HG02763 (cell line): ENCODE measurements at regions not wholly inside any gene's neighbourhood (a gene's known extent, or its start where the extent isn't known, plus 50 kb on each side); places are given as distances from the start of the nearest gene placed in this dataset.
"Not testable (repeated sequence)": the region's sequence is repeated elsewhere in the genome, so short reads cannot be mapped to it uniquely, and the experiment has no call there.

ENCODE experiments used
- ATAC-seq: cut with Tn5 transposase; IDR thresholded peaks from one replicate; pipeline ENCODE4 v1.9.1; 2021; ENCODE audit warnings: mild to moderate bottlenecking, moderate library complexity; ENCODE audit not compliant: unreplicated experiment

DNA sequence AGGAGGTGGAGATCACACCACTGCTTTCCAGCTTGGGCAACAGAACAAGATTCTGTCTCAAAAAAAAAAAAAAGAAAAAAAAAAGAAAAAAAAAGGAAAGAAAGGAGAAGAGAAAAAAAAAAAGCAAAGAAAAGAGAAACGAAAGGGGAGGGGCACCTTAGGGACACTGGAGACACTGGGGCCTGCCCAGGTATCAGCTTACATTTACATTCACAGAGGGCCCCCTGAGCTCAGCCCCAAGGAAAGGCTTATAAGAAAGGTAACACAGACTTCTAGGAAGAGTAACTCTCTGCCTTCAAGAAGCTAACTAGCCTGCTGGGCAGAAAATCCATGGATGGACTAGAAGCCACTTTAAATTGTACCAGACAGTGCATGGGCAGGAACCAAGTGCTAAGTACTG, 108.8 kb downstream of the NPY start:
- no peak for ATAC-seq

DNA sequence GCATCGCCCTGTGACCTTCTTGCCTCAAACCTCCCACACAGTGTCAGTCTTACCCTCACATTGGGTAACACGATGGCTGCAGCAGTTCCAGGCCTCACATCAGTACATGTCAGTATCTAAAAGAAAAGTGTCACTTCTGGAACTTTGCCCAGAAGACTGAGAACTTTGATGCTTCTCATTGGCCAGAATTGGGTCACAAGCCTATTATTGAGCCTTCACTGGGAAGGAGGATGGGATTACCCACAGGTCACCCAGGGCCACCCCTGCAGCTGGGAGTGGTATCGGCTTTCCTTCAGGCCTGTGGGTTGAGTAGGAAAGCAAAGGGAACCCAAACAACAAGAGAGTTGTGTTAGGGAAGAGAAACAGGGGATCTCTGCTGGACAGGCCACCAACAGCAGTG, 111.5 kb downstream of the NPY start:
- ATAC-seq: no peak

DNA sequence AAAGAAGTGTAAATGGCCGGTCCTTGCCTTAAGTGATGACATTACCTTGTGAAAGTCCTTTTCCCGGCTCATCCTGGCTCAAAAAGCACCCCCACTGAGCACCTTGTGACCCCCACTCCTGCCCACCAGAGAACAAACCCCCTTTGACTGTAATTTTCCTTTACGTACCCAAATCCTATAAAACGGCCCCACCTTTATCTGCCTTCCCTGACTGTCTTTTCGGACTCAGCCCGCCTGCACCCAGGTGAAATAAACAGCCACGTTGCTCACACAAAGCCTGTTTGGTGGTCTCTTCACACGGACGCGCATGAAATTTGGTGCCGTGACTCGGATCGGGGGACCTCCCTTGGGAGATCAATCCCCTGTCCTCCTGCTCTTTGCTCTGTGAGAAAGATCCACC, 112.4 kb downstream of the NPY start:
- ATAC-seq: not testable (repeated sequence)

- no peak for ATAC-seq
Measured at GRCh38 chr7:24401628-24402593, 117.9 kb downstream of the NPY start.

- ATAC-seq: no peak
Measured at GRCh38 chr7:24402655-24403054, 118.7 kb downstream of the NPY start.

- ATAC-seq: no peak
Measured at GRCh38 chr7:24403557-24403956, 119.6 kb downstream of the NPY start.

GRCh38 chr7:24404315-24404714, 120.3 kb downstream of the NPY start:
- no peak for ATAC-seq

DNA sequence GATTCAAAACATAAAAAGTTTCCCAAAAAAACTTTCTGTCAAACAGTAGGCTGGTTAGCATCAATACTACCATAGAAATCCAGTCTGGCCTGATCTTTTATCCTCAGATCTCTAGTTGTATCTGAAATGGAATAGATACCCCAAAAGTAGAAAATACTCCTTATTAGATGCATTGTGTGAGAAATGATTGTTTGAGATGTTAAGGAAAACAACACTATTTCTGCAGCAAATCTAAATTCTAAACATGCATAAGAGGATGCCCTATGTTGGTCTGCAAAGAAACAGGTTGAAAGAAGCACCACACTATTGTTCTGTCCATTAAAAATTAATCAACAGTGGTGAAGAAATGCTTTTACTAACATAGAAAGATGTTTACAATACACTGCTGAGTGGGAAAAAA, 121.0 kb downstream of the NPY start:
- ATAC-seq: no peak

DNA sequence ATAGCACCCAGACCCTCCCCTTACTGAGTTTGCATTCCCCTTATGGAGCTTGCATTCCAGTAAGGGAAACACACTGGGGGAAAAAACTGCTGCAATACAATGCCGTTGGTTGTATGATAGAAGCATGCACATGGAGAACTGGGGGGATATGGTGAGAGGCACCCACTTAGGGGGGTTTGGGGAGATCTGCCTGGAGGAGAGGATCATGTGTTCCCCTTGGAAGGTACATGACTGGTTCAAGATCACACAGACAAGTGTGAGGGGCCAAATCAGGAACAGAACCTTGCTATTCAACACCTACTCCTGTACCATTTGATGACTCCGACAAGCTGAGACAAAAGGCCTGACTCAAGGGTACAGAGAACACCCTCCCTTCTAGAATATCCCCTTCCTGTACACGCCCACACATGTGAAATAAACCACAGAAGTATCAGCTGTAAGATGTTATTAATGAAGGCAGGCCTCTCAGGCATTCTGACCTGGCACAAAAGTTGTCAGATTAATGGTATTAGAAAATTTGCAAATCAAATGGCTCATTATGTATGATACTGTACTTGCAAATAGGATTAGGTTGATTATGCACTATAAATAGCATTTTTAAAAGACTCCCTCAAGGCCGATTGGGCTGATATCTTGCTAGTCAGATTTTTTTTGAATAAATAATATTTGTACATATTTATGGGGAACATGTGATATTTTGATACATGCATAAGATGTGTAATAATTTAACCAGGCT, 122.2 kb downstream of the NPY start:
- ATAC-seq: peak; percentile 67

DNA sequence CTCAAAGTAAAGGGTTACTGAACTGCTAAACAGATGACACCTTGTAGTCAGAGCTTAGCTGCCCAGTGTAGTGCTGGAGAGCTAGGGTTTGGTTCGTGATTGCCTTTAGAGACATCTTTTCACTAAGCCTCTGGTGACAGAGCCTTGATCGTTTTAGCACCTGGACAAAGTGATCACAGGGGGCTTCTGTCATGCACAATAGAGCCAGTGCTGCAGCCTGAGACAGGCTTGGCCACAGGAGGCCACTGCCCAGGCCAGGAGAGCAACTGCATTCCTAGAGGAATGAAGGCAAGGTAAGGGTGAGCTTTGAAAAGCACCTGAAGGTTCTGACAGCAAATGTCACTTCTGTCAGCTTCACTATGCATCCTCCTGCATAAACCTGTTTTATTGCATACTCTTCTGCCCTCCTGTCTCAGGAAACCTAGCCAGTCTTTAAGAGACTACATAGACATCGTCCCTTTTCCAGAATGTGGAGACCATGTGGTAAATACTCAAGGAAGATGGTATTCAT, 122.9 kb downstream of the NPY start:
- ATAC-seq: no peak

GRCh38 chr7:24407965-24408364, 124.0 kb downstream of the NPY start:
- no peak for ATAC-seq

- no peak for ATAC-seq
Measured at GRCh38 chr7:24408798-24409430, 124.9 kb downstream of the NPY start.

DNA sequence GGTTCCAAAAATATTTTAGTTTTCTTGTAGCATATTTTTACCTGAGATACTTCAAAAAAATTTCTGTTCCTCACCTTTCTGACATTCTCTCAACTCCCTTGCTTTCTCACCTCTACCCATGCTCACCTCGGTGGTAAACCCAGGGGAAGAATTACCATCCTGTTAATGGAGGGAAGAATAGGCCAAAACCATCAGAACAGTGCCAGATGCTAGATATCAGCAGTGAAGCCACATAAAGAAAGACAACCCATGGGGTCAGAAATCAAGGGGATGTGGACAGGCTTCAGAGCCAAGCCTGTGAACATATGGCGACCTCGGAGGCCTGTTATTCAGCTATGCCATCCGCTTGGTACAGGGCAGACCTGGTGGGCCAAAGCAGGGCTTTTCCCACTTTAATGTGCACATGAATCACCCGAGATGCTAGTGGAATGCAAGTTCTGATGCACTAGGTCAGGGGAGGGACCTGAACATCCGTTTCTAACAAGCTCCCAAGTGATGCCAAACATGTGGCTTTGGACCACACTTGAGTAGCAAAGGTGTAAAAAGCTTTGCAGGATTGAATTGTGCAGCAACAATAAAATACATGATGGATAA, 125.5 kb downstream of the NPY start:
- no peak for ATAC-seq

DNA sequence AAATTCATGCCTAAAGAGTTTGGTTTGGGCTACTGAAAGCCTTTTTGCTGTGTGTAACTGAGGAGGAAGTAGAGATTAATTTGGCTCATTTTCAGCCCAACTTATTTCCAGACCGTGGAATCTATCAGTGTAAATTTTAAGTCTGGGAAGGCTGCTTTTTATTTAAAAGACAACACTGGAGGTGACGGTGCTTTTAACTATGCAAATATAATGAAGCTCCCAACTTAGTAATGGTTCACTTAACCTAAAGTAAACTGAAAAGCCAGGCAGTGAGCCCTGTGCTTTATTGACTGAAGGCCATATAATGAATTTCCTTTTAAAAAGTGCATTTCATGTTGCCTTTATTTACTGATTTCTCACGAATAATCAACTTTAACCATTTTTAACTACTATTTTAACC, 127.2 kb downstream of the NPY start:
- ATAC-seq: no peak

DNA sequence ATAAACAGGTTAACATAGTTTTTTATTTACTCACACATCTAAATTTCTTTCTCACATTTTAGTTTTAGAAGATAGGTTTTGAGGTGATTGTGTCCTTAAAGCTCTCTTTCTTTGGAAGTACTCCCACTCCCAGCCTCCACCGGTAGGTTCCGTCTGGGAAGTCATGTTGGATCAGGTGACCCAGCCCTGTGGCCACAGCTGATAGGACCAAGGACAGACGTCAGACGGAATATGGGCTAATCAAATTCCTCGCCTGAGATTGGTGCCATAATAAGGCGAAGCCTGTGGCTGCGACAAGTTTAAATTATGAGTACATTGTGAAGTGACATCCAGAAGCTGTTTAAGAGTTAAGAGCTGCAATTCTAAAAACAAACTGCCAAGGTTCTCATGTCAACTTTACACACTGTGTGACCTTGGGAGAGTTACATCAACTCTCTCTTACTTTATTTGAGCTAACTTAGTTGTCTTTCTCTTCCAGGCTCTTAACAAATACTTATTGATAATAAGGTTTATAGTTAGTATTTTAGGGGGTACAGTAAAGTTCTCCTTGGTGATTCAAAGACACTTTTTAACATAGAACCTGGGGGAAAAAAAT, 133.6 kb downstream of the NPY start:
- no peak for ATAC-seq

DNA sequence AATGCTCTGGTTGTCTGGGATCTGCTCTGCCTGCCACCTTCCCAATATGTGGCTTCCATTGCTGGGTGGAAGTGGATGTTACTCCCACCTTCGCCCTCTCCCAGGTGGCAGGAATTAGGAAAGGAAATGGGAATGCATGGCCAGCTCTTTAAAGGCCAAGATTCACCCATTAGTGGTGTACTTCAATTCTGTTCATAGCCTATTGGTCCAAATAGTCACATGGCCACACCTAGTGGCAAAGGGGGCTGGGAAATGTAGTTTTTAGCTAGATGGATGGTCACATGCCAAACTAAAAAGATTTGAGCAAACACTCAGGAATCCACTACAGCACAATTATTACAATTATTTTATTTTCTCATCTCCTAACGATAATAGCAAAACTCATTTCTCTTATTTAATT, 135.1 kb downstream of the NPY start:
- ATAC-seq: no peak

DNA sequence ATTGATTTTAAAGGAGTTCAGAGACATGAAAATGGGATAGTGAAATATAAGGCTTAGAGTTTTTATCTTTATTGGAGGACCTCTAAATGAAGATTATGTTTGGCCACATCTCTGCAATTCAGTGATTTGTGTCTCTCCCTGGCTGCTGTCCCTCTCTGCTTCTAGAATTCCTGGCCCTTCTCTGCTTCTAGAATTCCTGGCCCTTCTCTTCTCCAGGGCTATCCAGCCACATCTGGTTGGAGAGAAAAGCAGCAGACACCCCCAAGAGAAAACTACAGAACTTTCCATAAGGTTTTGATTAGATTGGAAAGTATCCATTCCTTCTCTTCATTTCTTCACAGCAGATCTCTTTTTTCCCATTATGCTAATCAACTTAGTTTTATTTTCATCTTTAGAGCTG, 135.5 kb downstream of the NPY start:
- no peak for ATAC-seq

DNA sequence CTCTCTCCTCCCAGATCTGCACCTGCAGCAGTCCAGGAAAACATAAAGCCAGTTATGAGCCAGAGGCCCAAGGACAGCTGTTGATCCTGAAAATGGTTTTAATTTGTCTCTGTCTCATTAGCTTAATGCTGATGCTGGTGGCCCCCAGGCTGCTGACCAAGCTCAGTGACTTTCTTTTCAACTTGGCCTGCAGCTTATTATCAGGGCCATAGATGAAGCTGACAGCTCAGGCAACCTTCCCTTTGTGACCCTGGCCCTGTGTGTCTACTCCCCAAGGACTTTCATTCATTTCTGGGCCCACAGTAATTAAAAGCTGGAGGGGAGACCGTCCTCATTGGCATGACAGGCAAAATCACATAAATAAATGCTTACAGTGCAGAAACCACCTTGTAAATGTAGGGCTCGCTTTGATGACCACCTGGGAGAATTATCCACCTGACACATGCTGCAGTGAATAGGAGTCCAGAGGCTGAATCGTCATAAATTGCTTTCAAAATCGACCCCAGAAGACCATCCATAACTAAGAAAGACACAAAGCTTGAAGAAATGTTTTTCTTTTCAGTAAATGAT, 138.5 kb downstream of the NPY start:
- no peak for ATAC-seq

DNA sequence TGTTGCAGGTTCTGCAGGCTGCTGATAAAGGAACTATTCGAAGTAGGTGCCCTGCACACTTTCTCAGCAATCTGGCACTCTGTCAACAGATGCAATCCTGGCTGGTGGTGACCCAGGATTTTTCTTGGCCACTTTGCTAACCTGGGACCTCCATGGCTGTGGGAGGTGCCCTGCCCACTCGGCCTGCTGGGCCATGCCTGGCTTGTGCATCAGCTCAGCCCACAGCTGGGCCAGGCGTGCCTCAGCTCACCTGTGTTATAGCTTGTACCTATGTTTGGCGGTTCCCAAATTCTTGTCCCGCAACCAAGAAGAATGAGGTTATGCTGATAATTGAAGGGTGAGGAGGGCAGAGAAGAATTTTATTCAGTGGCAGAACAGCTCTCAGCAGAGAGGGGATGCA, 141.7 kb downstream of the NPY start:
- no peak for ATAC-seq

DNA sequence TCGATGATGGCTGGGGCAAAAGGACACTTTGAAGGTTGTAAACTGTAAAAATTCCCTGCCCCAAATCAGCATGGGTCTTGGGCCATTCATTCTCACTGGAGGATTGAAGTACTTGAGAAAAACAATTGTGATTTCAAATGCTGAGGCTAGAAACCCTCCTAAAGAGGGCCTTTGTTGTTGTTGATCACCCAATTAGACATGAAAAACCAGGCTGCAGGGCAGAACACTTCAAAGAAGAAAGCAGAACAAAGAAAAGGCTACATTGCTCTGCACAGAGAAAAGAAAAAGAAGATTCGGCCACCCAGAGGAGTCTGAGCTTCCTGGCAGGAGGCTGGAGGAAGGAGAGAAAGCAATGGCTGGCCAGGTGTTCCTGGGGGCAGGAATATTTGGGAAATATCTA, 143.1 kb downstream of the NPY start:
- ATAC-seq: no peak
